Stimulated activated CD4-positive, alpha-beta T cell treated with anti-CD3 and anti-CD28 coated beads, Interleukin-2, amount 100 ng/mL, for 48 hours (primary cell): ENCODE measurements at regions not wholly inside any gene's neighbourhood (a gene's known extent, or its start where the extent isn't known, plus 50 kb on each side); places are given as distances from the start of the nearest gene placed in this dataset.

Experiments
- DNase-seq, 2 donors: peaks; one replicate each; pipeline ENCODE4 v3.0.0-alpha.2; 2020

- DNase-seq = no peak
These were observed 104.7 kb upstream of the PKDCC start for GRCh38 chr2:41943159-41943558.

GRCh38 chr2:41944220-41944880, 103.5 kb upstream of the PKDCC start:
- DNase-seq = no peak

- DNase-seq = no peak
These were observed 100.0 kb upstream of the PKDCC start for GRCh38 chr2:41947701-41948396.

- no peak for DNase-seq
These were observed 99.4 kb upstream of the PKDCC start for GRCh38 chr2:41948397-41948763.

GRCh38 chr2:41949091-41949882, 98.5 kb upstream of the PKDCC start:
- DNase-seq = no peak

- DNase-seq = no peak
These were observed 97.7 kb upstream of the PKDCC start for GRCh38 chr2:41949883-41950665.

GRCh38 chr2:41950666-41950960, 97.2 kb upstream of the PKDCC start:
- no peak for DNase-seq

GRCh38 chr2:41954304-41955291, 93.2 kb upstream of the PKDCC start:
- no peak for DNase-seq

GRCh38 chr2:41955316-41956043, 92.3 kb upstream of the PKDCC start:
- no peak for DNase-seq

GRCh38 chr2:41957431-41957830, 90.4 kb upstream of the PKDCC start:
- no peak for DNase-seq

- no peak for DNase-seq
These were observed 89.6 kb upstream of the PKDCC start for GRCh38 chr2:41958251-41958650.

GRCh38 chr2:41958775-41959174, 89.0 kb upstream of the PKDCC start:
- no peak for DNase-seq

- DNase-seq = no peak
These were observed 88.1 kb upstream of the PKDCC start for GRCh38 chr2:41959760-41960159.

- no peak for DNase-seq
These were observed 84.7 kb upstream of the PKDCC start for GRCh38 chr2:41962922-41963622.

GRCh38 chr2:41963661-41964525, 83.9 kb upstream of the PKDCC start:
- DNase-seq = no peak

- DNase-seq = no peak
These were observed 82.5 kb upstream of the PKDCC start for GRCh38 chr2:41965173-41965908.

GRCh38 chr2:41965909-41966295, 81.9 kb upstream of the PKDCC start:
- no peak for DNase-seq

GRCh38 chr2:41966431-41966893, 81.4 kb upstream of the PKDCC start:
- no peak for DNase-seq

GRCh38 chr2:41966920-41967319, 80.9 kb upstream of the PKDCC start:
- no peak for DNase-seq
